Liver (tissue), 3 donors: ENCODE measurements at regions not wholly inside any gene's neighbourhood (a gene's known extent, or its start where the extent isn't known, plus 50 kb on each side); places are given as distances from the start of the nearest gene placed in this dataset.

Experiments used
- EGR1 ChIP-seq, 2 donors: IDR thresholded peaks; 2 replicates each; pipeline ENCODE4 v1.6.1; 2016 to 2018; ENCODE audit warnings: antibody characterized with exemption in 2 of 2, low read depth in 2 of 2
- HNF4A ChIP-seq, 2 donors: conservative IDR thresholded peaks; 2 replicates each; pipeline ENCODE4 v1.6.1; 2016; ENCODE audit warnings: antibody characterized with exemption in 2 of 2, mild to moderate bottlenecking in 2 of 2
- MAX ChIP-seq: IDR thresholded peaks from 2 replicates; pipeline ENCODE4 v1.6.1; 2016; ENCODE audit warnings: antibody characterized with exemption
- RAD21 ChIP-seq, 2 donors: IDR thresholded peaks; 2 replicates each; pipeline ENCODE4 v1.6.1; 2016; ENCODE audit warnings: antibody characterized with exemption in 2 of 2, mild to moderate bottlenecking in 2 of 2
- TAF1 ChIP-seq: conservative IDR thresholded peaks from 2 replicates; pipeline ENCODE4 v1.6.1; 2016; ENCODE audit warnings: antibody characterized with exemption, mild to moderate bottlenecking
- TF ChIP-seq, protein P1 (sequence below): fragments of 150-350 bp; IDR thresholded peaks from 2 replicates; pipeline ENCODE4 v1.5.1; 2017; ENCODE audit warnings: improper control_type of control experiment, low read depth, low read length; ENCODE audit not compliant: missing input control
- TF ChIP-seq, protein P2 (sequence below): IDR thresholded peaks from 2 replicates; pipeline ENCODE4 v1.6.1; 2016; ENCODE audit warnings: antibody characterized with exemption, mild to moderate bottlenecking
- donor health status: healthy.
- donor health status: healthy.

- TF ChIP-seq, protein P1, sequence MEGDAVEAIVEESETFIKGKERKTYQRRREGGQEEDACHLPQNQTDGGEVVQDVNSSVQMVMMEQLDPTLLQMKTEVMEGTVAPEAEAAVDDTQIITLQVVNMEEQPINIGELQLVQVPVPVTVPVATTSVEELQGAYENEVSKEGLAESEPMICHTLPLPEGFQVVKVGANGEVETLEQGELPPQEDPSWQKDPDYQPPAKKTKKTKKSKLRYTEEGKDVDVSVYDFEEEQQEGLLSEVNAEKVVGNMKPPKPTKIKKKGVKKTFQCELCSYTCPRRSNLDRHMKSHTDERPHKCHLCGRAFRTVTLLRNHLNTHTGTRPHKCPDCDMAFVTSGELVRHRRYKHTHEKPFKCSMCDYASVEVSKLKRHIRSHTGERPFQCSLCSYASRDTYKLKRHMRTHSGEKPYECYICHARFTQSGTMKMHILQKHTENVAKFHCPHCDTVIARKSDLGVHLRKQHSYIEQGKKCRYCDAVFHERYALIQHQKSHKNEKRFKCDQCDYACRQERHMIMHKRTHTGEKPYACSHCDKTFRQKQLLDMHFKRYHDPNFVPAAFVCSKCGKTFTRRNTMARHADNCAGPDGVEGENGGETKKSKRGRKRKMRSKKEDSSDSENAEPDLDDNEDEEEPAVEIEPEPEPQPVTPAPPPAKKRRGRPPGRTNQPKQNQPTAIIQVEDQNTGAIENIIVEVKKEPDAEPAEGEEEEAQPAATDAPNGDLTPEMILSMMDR = no peak
- TF ChIP-seq MAX (no peak), TAF1 (no peak), EGR1 (IDR thresholded peaks at IDR 0.05; ENCODE audit: low read depth in 2 of 2) (no peak), RAD21 (IDR thresholded peaks at IDR 0.05) (no peak), HNF4A (conservative IDR thresholded peaks at IDR 0.05) (no peak)
- TF ChIP-seq, protein P2, sequence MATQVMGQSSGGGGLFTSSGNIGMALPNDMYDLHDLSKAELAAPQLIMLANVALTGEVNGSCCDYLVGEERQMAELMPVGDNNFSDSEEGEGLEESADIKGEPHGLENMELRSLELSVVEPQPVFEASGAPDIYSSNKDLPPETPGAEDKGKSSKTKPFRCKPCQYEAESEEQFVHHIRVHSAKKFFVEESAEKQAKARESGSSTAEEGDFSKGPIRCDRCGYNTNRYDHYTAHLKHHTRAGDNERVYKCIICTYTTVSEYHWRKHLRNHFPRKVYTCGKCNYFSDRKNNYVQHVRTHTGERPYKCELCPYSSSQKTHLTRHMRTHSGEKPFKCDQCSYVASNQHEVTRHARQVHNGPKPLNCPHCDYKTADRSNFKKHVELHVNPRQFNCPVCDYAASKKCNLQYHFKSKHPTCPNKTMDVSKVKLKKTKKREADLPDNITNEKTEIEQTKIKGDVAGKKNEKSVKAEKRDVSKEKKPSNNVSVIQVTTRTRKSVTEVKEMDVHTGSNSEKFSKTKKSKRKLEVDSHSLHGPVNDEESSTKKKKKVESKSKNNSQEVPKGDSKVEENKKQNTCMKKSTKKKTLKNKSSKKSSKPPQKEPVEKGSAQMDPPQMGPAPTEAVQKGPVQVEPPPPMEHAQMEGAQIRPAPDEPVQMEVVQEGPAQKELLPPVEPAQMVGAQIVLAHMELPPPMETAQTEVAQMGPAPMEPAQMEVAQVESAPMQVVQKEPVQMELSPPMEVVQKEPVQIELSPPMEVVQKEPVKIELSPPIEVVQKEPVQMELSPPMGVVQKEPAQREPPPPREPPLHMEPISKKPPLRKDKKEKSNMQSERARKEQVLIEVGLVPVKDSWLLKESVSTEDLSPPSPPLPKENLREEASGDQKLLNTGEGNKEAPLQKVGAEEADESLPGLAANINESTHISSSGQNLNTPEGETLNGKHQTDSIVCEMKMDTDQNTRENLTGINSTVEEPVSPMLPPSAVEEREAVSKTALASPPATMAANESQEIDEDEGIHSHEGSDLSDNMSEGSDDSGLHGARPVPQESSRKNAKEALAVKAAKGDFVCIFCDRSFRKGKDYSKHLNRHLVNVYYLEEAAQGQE = no peak
These were observed 542.4 kb upstream of the BTBD3 start for GRCh38 chr20:11375335-11375734.
